A549 (cell line): ENCODE measurements at regions not wholly inside any gene's neighbourhood (a gene's known extent, or its start where the extent isn't known, plus 50 kb on each side); places are given as distances from the start of the nearest gene placed in this dataset.
"Not testable (repeated sequence)": the region's sequence is repeated elsewhere in the genome, so short reads cannot be mapped to it uniquely, and the experiment has no call there.

Experiments used
- ATAC-seq, 2 experiments: fragments of 200-7000 bp in 1 of 2; fragments of >200 bp in 1 of 2; cut with Nextera tagmentation in 1 of 2; cut with Tn5 transposase in 1 of 2; 3 replicates each; pipeline versions ENCODE4 v1.8.0 to v1.9.1; 2018 to 2020; ENCODE audit warnings: mild to moderate bottlenecking in 1 of 2, moderate library complexity in 1 of 2
- CTCF ChIA-PET: fragments of 300-600 bp; sonication (Branson Sonifier 250); formaldehyde crosslinking; extraction: SDS; loops from one replicate; lab custom pipeline; 2021; ENCODE audit warnings: antibody characterized with exemption, inconsistent platforms; lab: Yijun Ruan, JAX
- POLR2A ChIA-PET: fragments of 350-600 bp; formaldehyde crosslinking; extraction: SDS; loops from one replicate; lab custom pipeline; 2021; ENCODE audit warnings: antibody characterized with exemption, inconsistent platforms; lab: Yijun Ruan, JAX
- DNase-seq, 2 experiments: peaks; one replicate each; pipeline versions ENCODE4 v3.0.0 to v3.0.0-alpha.2; 2011 to 2016; ENCODE audit warnings: low read depth in 1 of 2, low spot score in 1 of 2
- FAIRE-seq: peaks from 2 replicates; lab custom pipeline; 2011; peaks lifted over from hg19 to GRCh38; lab: Jason Lieb, UNC
- H3K27ac ChIP-seq, 2 experiments: fragments of >200 bp; sonication (Bioruptor Twin); formaldehyde crosslinking; 3 replicates each; pipeline ENCODE4 v1.5.1; 2016 to 2017
- H3K4me1 ChIP-seq: fragments of >200 bp; sonication (Bioruptor Twin); formaldehyde crosslinking; 3 replicates; pipeline ENCODE4 v1.6.1; 2016
- H3K4me2 ChIP-seq: fragments of >200 bp; sonication (Bioruptor Twin); formaldehyde crosslinking; 3 replicates; pipeline ENCODE4 v1.6.1; 2016
- H3K4me3 ChIP-seq: fragments of >200 bp; sonication (Bioruptor Twin); formaldehyde crosslinking; 3 replicates; pipeline ENCODE4 v1.5.1; 2016
- H3K9me3 ChIP-seq: fragments of >200 bp; sonication (Bioruptor Twin); formaldehyde crosslinking; 3 replicates; pipeline ENCODE4 v1.6.1; 2016
- CEBPB ChIP-seq, 2 experiments: fragments of >200 bp in 1 of 2; sonication (Bioruptor Twin) in 1 of 2; formaldehyde crosslinking in 1 of 2; IDR thresholded peaks; 2 replicates each; pipeline ENCODE4 v1.6.1; 2012 to 2016
- CHD4 ChIP-seq: fragments of 200-600 bp; sonication (generic); IDR thresholded peaks from 2 replicates; pipeline ENCODE4 v1.6.1; 2016; ENCODE audit warnings: antibody characterized with exemption, mild to moderate bottlenecking, borderline replicate concordance
- EHF ChIP-seq: fragments of 250-450 bp; sonication (Bioruptor Pico); IDR thresholded peaks from 2 replicates; pipeline ENCODE4 v1.5.0; 2020; ENCODE audit warnings: mild to moderate bottlenecking
- EHMT2 ChIP-seq: fragments of 200-600 bp; sonication (generic); IDR thresholded peaks from 2 replicates; pipeline ENCODE4 v1.6.1; 2016; ENCODE audit warnings: antibody characterized with exemption, low read depth, mild to moderate bottlenecking, moderate library complexity
- FOSB ChIP-seq: fragments of 250-450 bp; sonication (Bioruptor Pico); IDR thresholded peaks from 2 replicates; pipeline ENCODE4 v1.5.0; 2020; ENCODE audit warnings: mild to moderate bottlenecking, moderate library complexity
- FOSL2 ChIP-seq, 2 experiments: fragments of 450-650 bp in 1 of 2; fragments of >200 bp in 1 of 2; sonication (Bioruptor Twin) in 1 of 2; formaldehyde crosslinking; IDR thresholded peaks; 2 replicates each; pipeline versions ENCODE4 v1.5.0 to v1.6.1; 2016 to 2020; ENCODE audit warnings: mild to moderate bottlenecking in 1 of 2, moderate library complexity in 1 of 2
- GATA3 ChIP-seq: IDR thresholded peaks from 2 replicates; pipeline ENCODE4 v1.6.1; 2012; ENCODE audit warnings: borderline replicate concordance
- HEYL ChIP-seq: fragments of 250-450 bp; sonication (Bioruptor Pico); IDR thresholded peaks from 2 replicates; pipeline ENCODE4 v1.8.0; 2021; ENCODE audit warnings: mild to moderate bottlenecking, moderate library complexity
- JUN ChIP-seq, 2 experiments: fragments of >200 bp; sonication (Bioruptor Twin); formaldehyde crosslinking; IDR thresholded peaks; 2 replicates in 1 of 2; 3 replicates in 1 of 2; pipeline ENCODE4 v1.6.1; 2016 to 2017
- NR3C1 ChIP-seq: fragments of >200 bp; sonication (Bioruptor Twin); formaldehyde crosslinking; IDR thresholded peaks from 3 replicates; pipeline ENCODE4 v1.6.1; 2017
- PHF8 ChIP-seq: fragments of 200-600 bp; sonication (generic); IDR thresholded peaks from 2 replicates; pipeline ENCODE4 v1.6.1; 2016; ENCODE audit warnings: low read depth, mild to moderate bottlenecking, antibody characterized with exemption, moderate library complexity, borderline replicate concordance
- RAD21 ChIP-seq, 2 experiments: fragments of >200 bp in 1 of 2; sonication (Bioruptor Twin) in 1 of 2; formaldehyde crosslinking in 1 of 2; IDR thresholded peaks in 1 of 2; conservative IDR thresholded peaks in 1 of 2; 2 replicates in 1 of 2; 3 replicates in 1 of 2; pipeline ENCODE4 v1.6.1; 2012 to 2018; ENCODE audit warnings: inconsistent platforms in 1 of 2
- SMC3 ChIP-seq: fragments of >200 bp; sonication (Bioruptor Twin); formaldehyde crosslinking; IDR thresholded peaks from 3 replicates; pipeline ENCODE4 v1.6.1; 2018; ENCODE audit warnings: inconsistent platforms
- SREBF2 ChIP-seq: fragments of 450-650 bp; IDR thresholded peaks from 2 replicates; pipeline ENCODE4 v1.6.1; 2014; ENCODE audit warnings: mild to moderate bottlenecking, moderate library complexity
- TFCP2L1 ChIP-seq: fragments of 250-450 bp; sonication (Bioruptor Pico); IDR thresholded peaks from 2 replicates; pipeline ENCODE4 v1.5.0; 2021; ENCODE audit warnings: mild to moderate bottlenecking
- ZC3H11A ChIP-seq: fragments of 450-650 bp; IDR thresholded peaks from 2 replicates; pipeline ENCODE4 v1.6.1; 2014; ENCODE audit warnings: antibody characterized with exemption, mild to moderate bottlenecking
- ZSCAN20 ChIP-seq: fragments of 250-450 bp; sonication (Bioruptor Pico); IDR thresholded peaks from 2 replicates; pipeline ENCODE4 v1.8.0; 2022; ENCODE audit warnings: mild to moderate bottlenecking, moderate library complexity
- WGBS: methylation state at CpG from one replicate; pipeline ENCODE4 v1.1.6; 2017; ENCODE audit errors: missing lambda C conversion rate; 5-methylcytosine and 5-hydroxymethylcytosine counted together
- TF ChIP-seq, protein P1 (sequence below): IDR thresholded peaks from 2 replicates; pipeline ENCODE4 v1.6.1; 2012; ENCODE audit warnings: low read depth, borderline replicate concordance
- TF ChIP-seq, protein P2 (sequence below): fragments of >200 bp; sonication (Bioruptor Twin); formaldehyde crosslinking; IDR thresholded peaks from 3 replicates; pipeline ENCODE4 v1.5.1; 2016
- TF ChIP-seq, protein P3 (sequence below): fragments of 250-450 bp; sonication (Bioruptor Pico); IDR thresholded peaks from 2 replicates; pipeline ENCODE4 v1.5.0; 2021; ENCODE audit warnings: mild to moderate bottlenecking, moderate library complexity, borderline replicate concordance
- TF ChIP-seq, protein P4 (sequence below): fragments of 200-600 bp; sonication (generic); IDR thresholded peaks from 2 replicates; pipeline ENCODE4 v1.6.1; 2016; ENCODE audit warnings: antibody characterized with exemption, mild to moderate bottlenecking, moderate library complexity

DNA sequence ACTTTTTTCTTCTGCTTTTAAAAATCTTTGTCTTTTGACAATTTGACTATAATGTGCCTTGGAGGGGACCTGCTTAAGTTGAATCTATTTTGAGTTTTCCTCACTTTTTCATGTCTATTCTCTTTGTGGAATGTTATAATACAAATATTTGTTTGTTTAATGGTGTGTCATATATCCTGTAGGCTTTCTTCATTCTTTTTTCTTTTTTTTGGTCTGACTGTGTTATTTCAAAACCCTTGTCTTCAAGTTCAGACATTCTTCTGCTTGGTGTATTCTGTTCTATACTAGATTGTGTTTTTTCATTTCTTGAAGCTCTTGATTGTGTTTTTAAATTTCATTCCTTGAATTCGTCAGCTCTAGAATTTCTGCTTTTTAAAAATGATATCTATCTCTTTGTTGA is 228.2 kb downstream of the STK31 start (continued):
- TF ChIP-seq HEYL, result no peak

DNA sequence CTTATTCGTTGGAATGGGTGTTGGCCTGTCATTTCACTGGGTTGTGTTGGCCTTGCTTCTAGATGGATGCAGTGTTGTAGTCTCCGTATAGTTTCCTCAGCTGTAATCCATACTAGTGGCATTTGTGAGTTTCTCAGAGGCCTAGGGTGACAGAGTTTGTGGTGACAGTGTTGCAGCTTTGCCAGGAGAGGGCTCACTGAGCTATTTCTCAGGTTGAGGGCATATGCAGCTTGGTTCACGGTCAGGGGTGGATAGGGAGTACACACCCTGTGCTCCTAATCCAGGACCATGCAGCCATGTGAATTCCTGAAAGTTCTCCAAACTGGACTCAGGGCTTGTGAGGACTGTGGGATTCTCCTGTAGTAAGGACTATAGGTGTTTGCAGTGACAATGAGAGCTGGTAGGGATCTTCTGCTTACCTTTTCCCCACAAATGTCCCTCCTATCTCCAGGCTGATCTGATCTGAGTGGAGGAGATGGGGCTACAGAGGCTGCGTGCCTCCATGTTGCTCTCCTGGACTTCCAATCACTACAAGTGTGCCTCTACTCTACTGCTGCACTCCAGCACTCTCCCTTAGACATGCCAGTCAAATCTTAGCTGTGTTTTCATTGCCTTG is 229.0 kb downstream of the STK31 start:
- TF ChIP-seq RAD21 (conservative IDR thresholded peaks at IDR 0.05 in 1 of 2, IDR thresholded peaks at IDR 0.05 in 1 of 2) (peak; percentile 39 to 59; a peak in 4 of 5 replicates), SMC3 (peak; percentile 47; the same call in 2 of the 3 replicates), JUN (IDR thresholded peaks at IDR 0.05) (no peak), ZSCAN20 (CRISPR knock-in tag) (no peak), EHF (CRISPR knock-in tag) (no peak), HEYL (no peak)
- TF ChIP-seq, protein P1, sequence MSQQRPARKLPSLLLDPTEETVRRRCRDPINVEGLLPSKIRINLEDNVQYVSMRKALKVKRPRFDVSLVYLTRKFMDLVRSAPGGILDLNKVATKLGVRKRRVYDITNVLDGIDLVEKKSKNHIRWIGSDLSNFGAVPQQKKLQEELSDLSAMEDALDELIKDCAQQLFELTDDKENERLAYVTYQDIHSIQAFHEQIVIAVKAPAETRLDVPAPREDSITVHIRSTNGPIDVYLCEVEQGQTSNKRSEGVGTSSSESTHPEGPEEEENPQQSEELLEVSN, result no peak
- TF ChIP-seq, protein P2, sequence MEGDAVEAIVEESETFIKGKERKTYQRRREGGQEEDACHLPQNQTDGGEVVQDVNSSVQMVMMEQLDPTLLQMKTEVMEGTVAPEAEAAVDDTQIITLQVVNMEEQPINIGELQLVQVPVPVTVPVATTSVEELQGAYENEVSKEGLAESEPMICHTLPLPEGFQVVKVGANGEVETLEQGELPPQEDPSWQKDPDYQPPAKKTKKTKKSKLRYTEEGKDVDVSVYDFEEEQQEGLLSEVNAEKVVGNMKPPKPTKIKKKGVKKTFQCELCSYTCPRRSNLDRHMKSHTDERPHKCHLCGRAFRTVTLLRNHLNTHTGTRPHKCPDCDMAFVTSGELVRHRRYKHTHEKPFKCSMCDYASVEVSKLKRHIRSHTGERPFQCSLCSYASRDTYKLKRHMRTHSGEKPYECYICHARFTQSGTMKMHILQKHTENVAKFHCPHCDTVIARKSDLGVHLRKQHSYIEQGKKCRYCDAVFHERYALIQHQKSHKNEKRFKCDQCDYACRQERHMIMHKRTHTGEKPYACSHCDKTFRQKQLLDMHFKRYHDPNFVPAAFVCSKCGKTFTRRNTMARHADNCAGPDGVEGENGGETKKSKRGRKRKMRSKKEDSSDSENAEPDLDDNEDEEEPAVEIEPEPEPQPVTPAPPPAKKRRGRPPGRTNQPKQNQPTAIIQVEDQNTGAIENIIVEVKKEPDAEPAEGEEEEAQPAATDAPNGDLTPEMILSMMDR, result peak; percentile 40
- no peaks in the 10 kb centered on the region for H3K4me1 ChIP-seq
- H3K4me2 ChIP-seq, result no peak overlapping the region
- no peak for FAIRE-seq
- H3K9me3 ChIP-seq, result no peaks in the 10 kb centered on the region
- WGBS, result 2% methylated on average over 4 of the region's 4 CpGs
- ATAC-seq, result peak; percentile 94 to 97
- peak; percentile 20 to 53 for DNase-seq
- ChIA-PET CTCF (interaction anchor here (0.5 to 1.7 kb wide), 6 partner anchors 15 to 139 kb away, joined by 3 to 4 read pairs (median 3); no protein-coding TSS in a partner anchor), POLR2A (no interaction called here)
- H3K27ac ChIP-seq, result no peak overlapping the region
- no peak overlapping the region for H3K4me3 ChIP-seq

DNA sequence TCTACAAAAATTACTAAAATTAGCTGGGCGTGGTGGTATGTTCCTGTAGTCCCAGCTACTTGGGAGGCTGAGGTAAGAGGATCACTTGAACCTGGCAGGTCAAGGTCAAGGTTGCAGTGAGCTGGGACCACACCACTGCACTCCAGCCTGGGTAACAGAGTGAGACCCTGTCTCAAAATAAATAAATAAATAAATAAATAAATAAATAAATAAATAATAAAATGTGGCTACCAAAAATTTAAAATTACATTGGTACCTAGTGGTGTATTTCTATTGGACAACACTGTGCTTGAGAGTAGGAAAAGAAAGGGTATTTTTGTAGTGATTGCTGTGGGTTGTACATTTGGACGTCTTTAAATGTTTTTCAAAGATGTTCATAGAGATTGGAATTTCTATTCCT is 229.7 kb downstream of the STK31 start:
- DNase-seq, POLR2A ChIA-PET, FAIRE-seq, H3K4me2 ChIP-seq, H3K27ac ChIP-seq, H3K4me3 ChIP-seq, H3K9me3 ChIP-seq, ATAC-seq, H3K4me1 ChIP-seq: not testable (repeated sequence)
- CTCF ChIA-PET, result interaction anchor here (0.9 to 1.7 kb wide), 4 partner anchors 16 to 139 kb away, joined by 3 to 4 read pairs (median 3); no protein-coding TSS in a partner anchor
- WGBS, result 1% methylated on average over 2 of the region's 2 CpGs
- TF ChIP-seq ZC3H11A, result peak; percentile 85

DNA sequence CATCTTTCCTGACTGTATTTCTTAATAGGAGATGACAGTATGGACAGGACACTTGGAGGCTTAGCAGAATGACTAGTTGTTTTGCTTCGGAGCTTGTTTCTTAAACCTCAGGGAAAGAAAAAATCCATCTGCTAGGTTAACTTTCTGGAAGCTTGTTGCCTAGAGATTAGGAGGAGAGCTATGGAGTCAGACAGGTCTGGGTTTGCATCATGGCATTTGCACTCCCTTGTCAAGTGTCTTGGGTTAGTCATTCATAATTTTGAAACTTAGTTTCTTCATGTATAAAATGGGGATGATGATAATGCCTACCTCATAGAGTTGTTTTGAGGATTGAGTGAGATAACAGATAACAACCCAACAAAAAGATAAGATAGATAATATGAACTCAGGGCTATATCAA is 231.5 kb downstream of the STK31 start:
- Histone ChIP-seq H3K4me2 (no peak overlapping the region), H3K9me3 (no peaks in the 10 kb centered on the region), H3K27ac (no peak overlapping the region), H3K4me1 (no peaks in the 10 kb centered on the region), H3K4me3 (no peak overlapping the region)
- FAIRE-seq (no peak), ATAC-seq (no peak), DNase-seq (no peak)
- POLR2A ChIA-PET, result no interaction called here
- WGBS, result 7% methylated on average over 1 of the region's 1 CpG
- CTCF ChIA-PET, result no interaction called here
- TF ChIP-seq, protein P3, sequence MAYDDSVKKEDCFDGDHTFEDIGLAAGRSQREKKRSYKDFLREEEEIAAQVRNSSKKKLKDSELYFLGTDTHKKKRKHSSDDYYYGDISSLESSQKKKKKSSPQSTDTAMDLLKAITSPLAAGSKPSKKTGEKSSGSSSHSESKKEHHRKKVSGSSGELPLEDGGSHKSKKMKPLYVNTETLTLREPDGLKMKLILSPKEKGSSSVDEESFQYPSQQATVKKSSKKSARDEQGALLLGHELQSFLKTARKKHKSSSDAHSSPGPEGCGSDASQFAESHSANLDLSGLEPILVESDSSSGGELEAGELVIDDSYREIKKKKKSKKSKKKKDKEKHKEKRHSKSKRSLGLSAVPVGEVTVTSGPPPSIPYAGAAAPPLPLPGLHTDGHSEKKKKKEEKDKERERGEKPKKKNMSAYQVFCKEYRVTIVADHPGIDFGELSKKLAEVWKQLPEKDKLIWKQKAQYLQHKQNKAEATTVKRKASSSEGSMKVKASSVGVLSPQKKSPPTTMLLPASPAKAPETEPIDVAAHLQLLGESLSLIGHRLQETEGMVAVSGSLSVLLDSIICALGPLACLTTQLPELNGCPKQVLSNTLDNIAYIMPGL (CRISPR knock-in tag), result no peak
- TF ChIP-seq FOSL2 (IDR thresholded peaks at IDR 0.05) (no peak), FOSL2 (CRISPR knock-in tag; IDR thresholded peaks at IDR 0.05) (no peak), EHMT2 (no peak), PHF8 (no peak), CEBPB (IDR thresholded peaks at IDR 0.05) (no peak), FOSB (CRISPR knock-in tag) (no peak), TFCP2L1 (CRISPR knock-in tag) (no peak), SREBF2 (no peak), NR3C1 (no peak), CHD4 (no peak), GATA3 (no peak), JUN (IDR thresholded peaks at IDR 0.05) (no peak), RAD21 (conservative IDR thresholded peaks at IDR 0.05 in 1 of 2, IDR thresholded peaks at IDR 0.05 in 1 of 2) (no peak)
- TF ChIP-seq, protein P1, result no peak
- TF ChIP-seq, protein P4, sequence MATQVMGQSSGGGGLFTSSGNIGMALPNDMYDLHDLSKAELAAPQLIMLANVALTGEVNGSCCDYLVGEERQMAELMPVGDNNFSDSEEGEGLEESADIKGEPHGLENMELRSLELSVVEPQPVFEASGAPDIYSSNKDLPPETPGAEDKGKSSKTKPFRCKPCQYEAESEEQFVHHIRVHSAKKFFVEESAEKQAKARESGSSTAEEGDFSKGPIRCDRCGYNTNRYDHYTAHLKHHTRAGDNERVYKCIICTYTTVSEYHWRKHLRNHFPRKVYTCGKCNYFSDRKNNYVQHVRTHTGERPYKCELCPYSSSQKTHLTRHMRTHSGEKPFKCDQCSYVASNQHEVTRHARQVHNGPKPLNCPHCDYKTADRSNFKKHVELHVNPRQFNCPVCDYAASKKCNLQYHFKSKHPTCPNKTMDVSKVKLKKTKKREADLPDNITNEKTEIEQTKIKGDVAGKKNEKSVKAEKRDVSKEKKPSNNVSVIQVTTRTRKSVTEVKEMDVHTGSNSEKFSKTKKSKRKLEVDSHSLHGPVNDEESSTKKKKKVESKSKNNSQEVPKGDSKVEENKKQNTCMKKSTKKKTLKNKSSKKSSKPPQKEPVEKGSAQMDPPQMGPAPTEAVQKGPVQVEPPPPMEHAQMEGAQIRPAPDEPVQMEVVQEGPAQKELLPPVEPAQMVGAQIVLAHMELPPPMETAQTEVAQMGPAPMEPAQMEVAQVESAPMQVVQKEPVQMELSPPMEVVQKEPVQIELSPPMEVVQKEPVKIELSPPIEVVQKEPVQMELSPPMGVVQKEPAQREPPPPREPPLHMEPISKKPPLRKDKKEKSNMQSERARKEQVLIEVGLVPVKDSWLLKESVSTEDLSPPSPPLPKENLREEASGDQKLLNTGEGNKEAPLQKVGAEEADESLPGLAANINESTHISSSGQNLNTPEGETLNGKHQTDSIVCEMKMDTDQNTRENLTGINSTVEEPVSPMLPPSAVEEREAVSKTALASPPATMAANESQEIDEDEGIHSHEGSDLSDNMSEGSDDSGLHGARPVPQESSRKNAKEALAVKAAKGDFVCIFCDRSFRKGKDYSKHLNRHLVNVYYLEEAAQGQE, result no peak
